ENCODE measurements at regions not wholly inside any gene's neighbourhood (a gene's known extent, or its start where the extent isn't known, plus 50 kb on each side); places are given as distances from the start of the nearest gene placed in this dataset.

DNA sequence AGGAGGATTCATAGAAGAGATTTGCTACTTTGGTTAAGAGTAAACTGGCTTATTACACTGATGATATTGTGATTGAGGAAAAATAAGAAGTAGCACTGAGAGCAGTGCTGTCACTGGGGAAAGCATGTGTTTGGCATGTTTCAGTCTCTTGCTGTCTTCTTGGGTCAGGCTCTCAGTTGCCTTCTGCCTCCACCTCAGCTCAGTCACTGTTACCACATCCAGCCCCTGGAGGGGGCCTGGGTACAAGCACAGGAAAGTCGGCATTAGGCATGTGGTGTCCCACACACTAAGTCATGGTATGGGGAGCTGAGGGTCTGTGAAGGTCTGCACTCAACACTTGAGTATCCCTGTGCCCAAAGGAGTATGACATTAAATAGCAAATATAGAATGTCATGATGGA lies 958.3 kb upstream of the CDH9 start:
- Histone ChIP-seq H3K9ac (no peak overlapping the region), H3K4me1 (no peaks in the 10 kb centered on the region), H3K4me3 (no peak overlapping the region), H3K9me3 (ENCODE audit: low read depth) (no peaks in the 10 kb centered on the region), H3K27me3 (no peaks in the 10 kb centered on the region), H3K79me2 (ENCODE audit: low read depth) (no peaks in the 10 kb centered on the region), H3K4me2 (no peak overlapping the region), H3K27ac (no peak overlapping the region), H2AFZ (replicated peaks) (no peak overlapping the region), H3F3A (ENCODE audit: low read depth) (no peaks in the 10 kb centered on the region), H4K20me1 (ENCODE audit: low read depth) (no peaks in the 10 kb centered on the region), H3K36me3 (no peaks in the 10 kb centered on the region)
- Mint-ChIP-seq H3K27me3 (ENCODE audit: insufficient read depth, low read depth) (no peaks in the 10 kb centered on the region), H3K4me3 (no peak overlapping the region), H3K27ac (no peak overlapping the region), H3K9me3 (no peaks in the 10 kb centered on the region), H3K4me1 (no peaks in the 10 kb centered on the region), H3K36me3 (no peaks in the 10 kb centered on the region)
- DNase-seq (ENCODE audit: low spot score): no peak
- TF ChIP-seq EZH2phosphoT487 (IDR thresholded peaks at IDR 0.05) (no peak), EZH2 (IDR thresholded peaks at IDR 0.05) (no peak)
- TF ChIP-seq, protein P1, sequence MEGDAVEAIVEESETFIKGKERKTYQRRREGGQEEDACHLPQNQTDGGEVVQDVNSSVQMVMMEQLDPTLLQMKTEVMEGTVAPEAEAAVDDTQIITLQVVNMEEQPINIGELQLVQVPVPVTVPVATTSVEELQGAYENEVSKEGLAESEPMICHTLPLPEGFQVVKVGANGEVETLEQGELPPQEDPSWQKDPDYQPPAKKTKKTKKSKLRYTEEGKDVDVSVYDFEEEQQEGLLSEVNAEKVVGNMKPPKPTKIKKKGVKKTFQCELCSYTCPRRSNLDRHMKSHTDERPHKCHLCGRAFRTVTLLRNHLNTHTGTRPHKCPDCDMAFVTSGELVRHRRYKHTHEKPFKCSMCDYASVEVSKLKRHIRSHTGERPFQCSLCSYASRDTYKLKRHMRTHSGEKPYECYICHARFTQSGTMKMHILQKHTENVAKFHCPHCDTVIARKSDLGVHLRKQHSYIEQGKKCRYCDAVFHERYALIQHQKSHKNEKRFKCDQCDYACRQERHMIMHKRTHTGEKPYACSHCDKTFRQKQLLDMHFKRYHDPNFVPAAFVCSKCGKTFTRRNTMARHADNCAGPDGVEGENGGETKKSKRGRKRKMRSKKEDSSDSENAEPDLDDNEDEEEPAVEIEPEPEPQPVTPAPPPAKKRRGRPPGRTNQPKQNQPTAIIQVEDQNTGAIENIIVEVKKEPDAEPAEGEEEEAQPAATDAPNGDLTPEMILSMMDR (IDR thresholded peaks at IDR 0.05): no peak

GRCh38 chr5:27995867-27996266 lies 957.5 kb upstream of the CDH9 start:
- Mint-ChIP-seq H3K9me3 (no peaks in the 10 kb centered on the region), H3K36me3 (no peaks in the 10 kb centered on the region), H3K4me3 (no peak overlapping the region), H3K27me3 (ENCODE audit: insufficient read depth, low read depth) (no peaks in the 10 kb centered on the region), H3K27ac (no peak overlapping the region), H3K4me1 (no peaks in the 10 kb centered on the region)
- DNase-seq (ENCODE audit: low spot score): no peak
- Histone ChIP-seq H3K79me2 (ENCODE audit: low read depth) (no peaks in the 10 kb centered on the region), H2AFZ (replicated peaks) (no peak overlapping the region), H3K4me2 (no peak overlapping the region), H3K9ac (no peak overlapping the region), H3K27ac (no peak overlapping the region), H3K4me1 (no peaks in the 10 kb centered on the region), H3K36me3 (no peaks in the 10 kb centered on the region), H3K27me3 (no peaks in the 10 kb centered on the region), H3F3A (ENCODE audit: low read depth) (no peaks in the 10 kb centered on the region), H4K20me1 (ENCODE audit: low read depth) (no peaks in the 10 kb centered on the region), H3K9me3 (ENCODE audit: low read depth) (no peaks in the 10 kb centered on the region), H3K4me3 (no peak overlapping the region)
- TF ChIP-seq, protein P1 (IDR thresholded peaks at IDR 0.05): no peak
- TF ChIP-seq EZH2phosphoT487 (IDR thresholded peaks at IDR 0.05) (no peak), EZH2 (IDR thresholded peaks at IDR 0.05) (no peak)

GRCh38 chr5:27978322-27978721 lies 939.9 kb upstream of the CDH9 start:
- Histone ChIP-seq H3K4me3 (no peak overlapping the region), H3K4me1 (no peaks in the 10 kb centered on the region), H3K27me3 (no peaks in the 10 kb centered on the region), H3F3A (ENCODE audit: low read depth) (no peaks in the 10 kb centered on the region), H4K20me1 (ENCODE audit: low read depth) (no peaks in the 10 kb centered on the region), H3K4me2 (no peak overlapping the region), H3K27ac (no peak overlapping the region), H3K9me3 (ENCODE audit: low read depth) (no peaks in the 10 kb centered on the region), H3K79me2 (ENCODE audit: low read depth) (no peaks in the 10 kb centered on the region), H3K36me3 (no peaks in the 10 kb centered on the region), H2AFZ (replicated peaks) (no peak overlapping the region), H3K9ac (no peak overlapping the region)
- TF ChIP-seq, protein P1 (IDR thresholded peaks at IDR 0.05): no peak
- TF ChIP-seq EZH2phosphoT487 (IDR thresholded peaks at IDR 0.05) (no peak), EZH2 (IDR thresholded peaks at IDR 0.05) (no peak)
- no peaks in the 10 kb centered on the region for H3K4me1 Mint-ChIP-seq
- no peak for DNase-seq (ENCODE audit: low spot score)
- no peak overlapping the region for H3K4me3 Mint-ChIP-seq
- no peaks in the 10 kb centered on the region for H3K9me3 Mint-ChIP-seq
- no peaks in the 10 kb centered on the region for H3K36me3 Mint-ChIP-seq
- H3K27ac Mint-ChIP-seq: no peak overlapping the region
- peaks cover 3% of the 10 kb centered on the region for H3K27me3 Mint-ChIP-seq (ENCODE audit: insufficient read depth, low read depth)
